K562 (cell line): ENCODE measurements at regions not wholly inside any gene's neighbourhood (a gene's known extent, or its start where the extent isn't known, plus 50 kb on each side); places are given as distances from the start of the nearest gene placed in this dataset.

Experiments used
- ATAC-seq: fragments of 200-7000 bp; cut with Tn5 transposase; 3 replicates; pipeline ENCODE4 v1.9.1; 2020; ENCODE audit warnings: moderate library complexity
- BruUV-seq: library from RNA; stranded (reverse); fragments of 400-500 nt; replicated peaks from 2 replicates; lab custom pipeline; 2021; lab: Mats Ljungman, UMichigan
- CTCF ChIA-PET: fragments of 300-600 bp; formaldehyde crosslinking; extraction: SDS; loops from one replicate; lab custom pipeline; 2021; ENCODE audit warnings: low intra/inter-chr PET ratio; lab: Yijun Ruan, JAX
- POLR2A ChIA-PET: fragments of 300-600, 350-650 bp; sonication (Branson Sonifier 250); formaldehyde crosslinking; extraction: SDS; loops from one replicate; lab custom pipeline; 2021; ENCODE audit warnings: antibody characterized with exemption, inconsistent platforms; lab: Yijun Ruan, JAX
- DNase-seq, 4 experiments: peaks; one replicate each; pipeline versions ENCODE4 v3.0.0 to v3.0.0-alpha.2; 2011 to 2018; ENCODE audit warnings: low spot score in 3 of 4, mixed read lengths in 3 of 4; ENCODE audit errors: extremely low read depth in 1 of 4
- FAIRE-seq: peaks from 2 replicates; lab custom pipeline; 2011; peaks lifted over from hg19 to GRCh38; lab: Jason Lieb, UNC
- H2AFZ ChIP-seq: 2 replicates; pipeline ENCODE4 v1.6.0; 2011; ENCODE audit warnings: low read depth, low read length, control low read depth, inconsistent platforms
- H3K27ac ChIP-seq: fragments of 200-600 bp; 3 replicates; pipeline ENCODE4 v1.8.0; 2011; ENCODE audit warnings: low read depth, mild to moderate bottlenecking, control low read depth, inconsistent platforms, low read length, moderate library complexity, mixed read lengths; ENCODE audit errors: extremely low read depth
- H3K27me3 ChIP-seq, 2 experiments: fragments of 300-600 bp in 1 of 2; 2 replicates in 1 of 2; 3 replicates in 1 of 2; pipeline versions ENCODE4 v1.6.0 to v1.8.0; 2011; ENCODE audit warnings: inconsistent platforms in 2 of 2, low read length in 2 of 2, mild to moderate bottlenecking in 1 of 2, mixed read lengths in 1 of 2, moderate library complexity in 1 of 2; ENCODE audit not compliant: control insufficient read depth in 2 of 2, insufficient read depth in 2 of 2
- H3K36me3 ChIP-seq: fragments of 300-600 bp; 3 replicates; pipeline ENCODE4 v1.8.0; 2011; ENCODE audit warnings: mild to moderate bottlenecking, low read length, inconsistent platforms; ENCODE audit not compliant: control insufficient read depth, insufficient read depth
- H3K4me1 ChIP-seq, 2 experiments: fragments of 200-600 bp in 1 of 2; replicated peaks in 1 of 2; 2 replicates in 1 of 2; 3 replicates in 1 of 2; pipeline versions ENCODE4 v1.5.1 to v1.8.0; 2011; ENCODE audit warnings: inconsistent platforms in 2 of 2, low read length in 2 of 2, mild to moderate bottlenecking in 1 of 2, mixed read lengths in 1 of 2, moderate library complexity in 1 of 2; ENCODE audit not compliant: control insufficient read depth in 2 of 2, insufficient read depth in 2 of 2
- H3K4me2 ChIP-seq: 2 replicates; pipeline ENCODE4 v1.6.1; 2011; ENCODE audit warnings: low read length, control low read depth, inconsistent platforms, mixed read lengths; ENCODE audit not compliant: insufficient read depth
- H3K4me3 ChIP-seq: fragments of 200-600 bp; sonication (generic), shearing (Covaris generic); 2 replicates; pipeline ENCODE4 v1.5.1; 2016; ENCODE audit warnings: control low read depth, inconsistent platforms
- H3K79me2 ChIP-seq: fragments of 200-600 bp; 3 replicates; pipeline ENCODE4 v1.8.0; 2011; ENCODE audit warnings: low read length, inconsistent platforms; ENCODE audit not compliant: control insufficient read depth, insufficient read depth
- H3K9ac ChIP-seq, 2 experiments: 2 replicates each; pipeline versions ENCODE4 v1.6.0 to v1.6.1; 2011; ENCODE audit warnings: low read depth in 2 of 2, low read length in 2 of 2, control low read depth in 1 of 2, inconsistent platforms in 1 of 2, mild to moderate bottlenecking in 1 of 2, mixed read lengths in 1 of 2; ENCODE audit not compliant: insufficient read depth in 1 of 2
- H3K9me1 ChIP-seq: one replicate; pipeline ENCODE4 v1.6.0; 2011; ENCODE audit warnings: inconsistent platforms, mild to moderate bottlenecking, low read length, moderate library complexity; ENCODE audit not compliant: control insufficient read depth, insufficient read depth
- H3K9me3 ChIP-seq: replicated peaks from 2 replicates; pipeline ENCODE4 v1.5.1; 2011; ENCODE audit warnings: low read depth, low read length, inconsistent platforms; ENCODE audit not compliant: control insufficient read depth, insufficient read depth
- H4K20me1 ChIP-seq: replicated peaks from 2 replicates; pipeline ENCODE4 v1.6.1; 2011; ENCODE audit warnings: low read length, inconsistent platforms, mixed read lengths; ENCODE audit not compliant: control insufficient read depth, insufficient read depth
- EHMT2 ChIP-seq: fragments of 450-650 bp; IDR thresholded peaks from 2 replicates; pipeline ENCODE4 v1.6.1; 2018; ENCODE audit warnings: antibody characterized with exemption
- ETS1 ChIP-seq: conservative IDR thresholded peaks from 2 replicates; pipeline ENCODE4 v1.6.1; 2011; ENCODE audit warnings: low read depth, mild to moderate bottlenecking, low read length; ENCODE audit not compliant: control insufficient read depth
- GABPA ChIP-seq: fragments of 200-800 bp; sonication (Bioruptor generic); conservative IDR thresholded peaks from 2 replicates; pipeline ENCODE4 v1.6.1; 2016; ENCODE audit warnings: low read depth, missing genetic modification characterization, missing compliant biosample characterization
- KLF6 ChIP-seq: fragments of 250-450 bp; sonication (Bioruptor Pico); IDR thresholded peaks from 2 replicates; pipeline ENCODE4 v1.4.0; 2020; ENCODE audit warnings: mild to moderate bottlenecking, moderate library complexity, borderline replicate concordance
- WGBS: fragments of 100-300 bp; shearing (Covaris generic); methylation state at CpG from one replicate; pipeline ENCODE4 v1.1.6; 2016; ENCODE audit warnings: low coverage, mixed read lengths; ENCODE audit not compliant: insufficient coverage; ENCODE audit errors: missing lambda C conversion rate; 5-methylcytosine and 5-hydroxymethylcytosine counted together
- in situ Hi-C: fragments of 300-500 bp; cut with MboI; formaldehyde crosslinking; loops from 4 replicates; pipeline ENCODE4 v1.15.0; 2018; ENCODE audit warnings: inconsistent platforms, mixed read lengths
- intact Hi-C: fragments of 100-400 bp; cut with micrococcal nuclease; formaldehyde crosslinking; loops from 2 replicates; pipeline ENCODE4 v1.14.2; 2022

GRCh38 chr7:130950054-130950453, 216.0 kb upstream of the KLF14 start:
- no peaks in the 10 kb centered on the region for H3K4me1 ChIP-seq
- H3K27ac ChIP-seq = no peak overlapping the region
- BruUV-seq = no TSS peak
- H3K9ac ChIP-seq = no peak overlapping the region
- intact Hi-C loops (no loop called here), in situ Hi-C loops (no loop called here)
- H3K9me3 ChIP-seq = no peaks in the 10 kb centered on the region
- CTCF ChIA-PET = no interaction called here
- no peak for DNase-seq
- H3K4me3 ChIP-seq = no peak overlapping the region
- H3K27me3 ChIP-seq = no peaks in the 10 kb centered on the region
- no peaks in the 10 kb centered on the region for H3K9me1 ChIP-seq
- H3K36me3 ChIP-seq = no peaks in the 10 kb centered on the region
- no peak for ATAC-seq
- no peak for FAIRE-seq
- H3K4me2 ChIP-seq = no peak overlapping the region
- no peaks in the 10 kb centered on the region for H4K20me1 ChIP-seq
- no peak overlapping the region for H2AFZ ChIP-seq
- no peak for TF ChIP-seq GABPA
- POLR2A ChIA-PET = interaction anchor here (3.0 kb wide), 1 partner anchor 9 kb away, joined by 12 read pairs; no protein-coding TSS in a partner anchor
- 27% methylated on average over 1 of the region's 1 CpG for WGBS
- H3K79me2 ChIP-seq = no peaks in the 10 kb centered on the region

- no peak overlapping the region for H3K4me3 ChIP-seq
- ChIA-PET CTCF (no interaction called here), POLR2A (interaction anchor here (1.8 to 3.0 kb wide), 2 partner anchors 9 to 15 kb away, joined by 5 to 12 read pairs; no protein-coding TSS in a partner anchor)
- no peaks in the 10 kb centered on the region for H3K27me3 ChIP-seq
- BruUV-seq = no TSS peak
- H3K27ac ChIP-seq = no peak overlapping the region
- no peaks in the 10 kb centered on the region for H3K9me3 ChIP-seq
- no peaks in the 10 kb centered on the region for H3K4me1 ChIP-seq
- ATAC-seq = no peak
- no peaks in the 10 kb centered on the region for H3K36me3 ChIP-seq
- no peak for TF ChIP-seq KLF6 (CRISPR knock-in tag)
- TF ChIP-seq EHMT2 = no peak
- TF ChIP-seq ETS1 = no peak
- no peak overlapping the region for H2AFZ ChIP-seq
- WGBS = 55% methylated on average over 6 of the region's 6 CpGs
- H3K9ac ChIP-seq = no peak overlapping the region; a peak in 1 of 4 replicates
- DNase-seq = no peak
- no peak overlapping the region for H3K4me2 ChIP-seq
- intact Hi-C loops (no loop called here), in situ Hi-C loops (no loop called here)
- H4K20me1 ChIP-seq = no peaks in the 10 kb centered on the region
- no peak for FAIRE-seq
- no peaks in the 10 kb centered on the region for H3K9me1 ChIP-seq
- H3K79me2 ChIP-seq = no peaks in the 10 kb centered on the region
These were observed 216.7 kb upstream of the KLF14 start for GRCh38 chr7:130950741-130951140.
